ENCODE measurements at regions not wholly inside any gene's neighbourhood (a gene's known extent, or its start where the extent isn't known, plus 50 kb on each side); places are given as distances from the start of the nearest gene placed in this dataset.

GRCh38 chr18:22883179-22883578 lies 49.9 kb upstream of the RBBP8 start:
- no peak for TF ChIP-seq EZH2 (IDR thresholded peaks at IDR 0.05)
- TF ChIP-seq POLR2AphosphoS5 (IDR thresholded peaks at IDR 0.05; ENCODE audit: borderline replicate concordance, low read depth, low read length): no peak
